ENCODE measurements at regions not wholly inside any gene's neighbourhood (a gene's known extent, or its start where the extent isn't known, plus 50 kb on each side); places are given as distances from the start of the nearest gene placed in this dataset.

DNA sequence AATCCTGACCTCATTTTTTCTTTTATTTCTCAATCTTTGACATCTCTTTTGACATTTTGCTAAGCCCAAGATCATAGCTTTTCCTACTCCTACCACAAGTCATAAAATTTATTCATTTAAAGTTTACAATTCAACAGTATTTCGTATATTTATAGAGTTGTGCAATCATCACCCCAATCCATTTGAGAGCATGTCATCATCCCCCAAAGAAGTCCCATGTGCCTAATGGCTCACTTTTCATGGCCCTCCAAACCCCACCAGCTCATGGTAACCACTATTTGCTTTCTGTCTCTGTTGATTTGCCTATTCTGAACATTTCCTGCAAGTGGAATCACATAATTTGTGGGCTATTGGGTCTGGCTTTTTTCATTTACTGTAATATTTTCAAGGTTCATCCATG is 52.5 kb upstream of the GLI3 start:
- DNase-seq (ENCODE audit: low read depth), result no peak

Data from RPMI7951 (cell line).